GM08714 (cell line): ENCODE measurements at regions not wholly inside any gene's neighbourhood (a gene's known extent, or its start where the extent isn't known, plus 50 kb on each side); places are given as distances from the start of the nearest gene placed in this dataset.

Experiments used
- H3K4me3 ChIP-seq: fragments of 200-500 bp; sonication (Bioruptor generic); 2 replicates; pipeline ENCODE4 v1.5.1; 2014; ENCODE audit warnings: mild to moderate bottlenecking, low read length, inconsistent platforms
- ZNF274 ChIP-seq: IDR thresholded peaks from 2 replicates; pipeline ENCODE4 v1.6.1; 2012; ENCODE audit warnings: mild to moderate bottlenecking, low read depth, low read length

GRCh38 chr12:58142991-58143390 is 201.6 kb downstream of the ATP23 start:
- no peak overlapping the region for H3K4me3 ChIP-seq
- TF ChIP-seq ZNF274: no peak

GRCh38 chr12:58143498-58143995 is 202.2 kb downstream of the ATP23 start:
- TF ChIP-seq ZNF274: no peak
- no peak overlapping the region for H3K4me3 ChIP-seq

GRCh38 chr12:58148405-58148804 is 207.0 kb downstream of the ATP23 start:
- TF ChIP-seq ZNF274: no peak
- no peak overlapping the region for H3K4me3 ChIP-seq

- H3K4me3 ChIP-seq: no peak overlapping the region
- no peak for TF ChIP-seq ZNF274
Observed at GRCh38 chr12:58148976-58149375, 207.6 kb downstream of the ATP23 start.

GRCh38 chr12:58154359-58154758 is 213.0 kb downstream of the ATP23 start:
- no peak overlapping the region for H3K4me3 ChIP-seq
- no peak for TF ChIP-seq ZNF274

GRCh38 chr12:58156697-58157096 is 215.3 kb downstream of the ATP23 start:
- no peak for TF ChIP-seq ZNF274
- no peak overlapping the region for H3K4me3 ChIP-seq

GRCh38 chr12:58159941-58160340 is 218.6 kb downstream of the ATP23 start:
- H3K4me3 ChIP-seq: no peak overlapping the region
- TF ChIP-seq ZNF274: no peak

GRCh38 chr12:58161773-58162172 is 220.4 kb downstream of the ATP23 start:
- no peak overlapping the region for H3K4me3 ChIP-seq
- no peak for TF ChIP-seq ZNF274

- no peak overlapping the region for H3K4me3 ChIP-seq
- no peak for TF ChIP-seq ZNF274
Observed at GRCh38 chr12:58163021-58163420, 221.7 kb downstream of the ATP23 start.

- no peak overlapping the region for H3K4me3 ChIP-seq
- TF ChIP-seq ZNF274: no peak
Observed at GRCh38 chr12:58166643-58167042, 225.3 kb downstream of the ATP23 start.

GRCh38 chr12:58167622-58168021 is 226.3 kb downstream of the ATP23 start:
- H3K4me3 ChIP-seq: no peak overlapping the region
- no peak for TF ChIP-seq ZNF274

- TF ChIP-seq ZNF274: no peak
- no peak overlapping the region for H3K4me3 ChIP-seq
Observed at GRCh38 chr12:58169826-58170225, 228.5 kb downstream of the ATP23 start.

GRCh38 chr12:58171914-58172313 is 230.5 kb downstream of the ATP23 start:
- no peak for TF ChIP-seq ZNF274
- H3K4me3 ChIP-seq: no peak overlapping the region

GRCh38 chr12:58172433-58173073 is 231.2 kb downstream of the ATP23 start:
- no peak for TF ChIP-seq ZNF274
- no peak overlapping the region for H3K4me3 ChIP-seq

- no peak for TF ChIP-seq ZNF274
- no peak overlapping the region for H3K4me3 ChIP-seq
Observed at GRCh38 chr12:58174316-58174715, 232.9 kb downstream of the ATP23 start.
